ENCODE measurements at regions not wholly inside any gene's neighbourhood (a gene's known extent, or its start where the extent isn't known, plus 50 kb on each side); places are given as distances from the start of the nearest gene placed in this dataset.

DNA sequence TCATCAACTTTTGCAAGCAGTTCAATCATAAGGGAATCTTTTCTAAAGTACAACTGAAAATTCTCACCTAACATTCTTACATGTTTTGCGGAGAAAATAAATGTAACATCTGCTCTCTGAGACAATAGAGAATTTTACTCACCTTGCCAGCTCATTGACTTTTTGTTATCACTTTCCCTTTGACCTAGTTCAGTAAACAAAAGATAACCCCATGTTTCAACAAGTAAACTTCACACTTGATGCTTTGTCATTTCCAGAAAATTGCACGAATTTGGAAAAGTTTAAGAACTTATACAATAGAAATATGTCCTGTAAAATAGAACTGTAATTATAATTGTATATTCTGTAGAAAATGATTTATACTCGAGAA, 1110.0 kb upstream of the ACVR2A start:
- Histone ChIP-seq H3K27ac (no peak overlapping the region), H3K4me1 (peaks cover 6% of the 10 kb centered on the region), H3K27me3 (ENCODE audit: insufficient read depth in 3 of 3, low read length in 2 of 3) (no peaks in the 10 kb centered on the region), H3K9me3 (no peaks in the 10 kb centered on the region), H3K4me3 (no peak overlapping the region), H3K36me3 (ENCODE audit: insufficient read depth in 1 of 2, low read depth in 1 of 2) (no peaks in the 10 kb centered on the region)
- ATAC-seq (no peak), DNase-seq (no peak)
- WGBS, 3 donors: 73 to 86% (median 82%) methylated on average over 3 of the region's 3 CpGs
- intact Hi-C loops (cut with DNase I): loop anchor here (5.0 to 10.0 kb wide), 2 partner anchors 600 to 1177 kb away; no protein-coding TSS in a partner anchor
- no peak for TF ChIP-seq CTCF (IDR thresholded peaks at IDR 0.05)

DNA sequence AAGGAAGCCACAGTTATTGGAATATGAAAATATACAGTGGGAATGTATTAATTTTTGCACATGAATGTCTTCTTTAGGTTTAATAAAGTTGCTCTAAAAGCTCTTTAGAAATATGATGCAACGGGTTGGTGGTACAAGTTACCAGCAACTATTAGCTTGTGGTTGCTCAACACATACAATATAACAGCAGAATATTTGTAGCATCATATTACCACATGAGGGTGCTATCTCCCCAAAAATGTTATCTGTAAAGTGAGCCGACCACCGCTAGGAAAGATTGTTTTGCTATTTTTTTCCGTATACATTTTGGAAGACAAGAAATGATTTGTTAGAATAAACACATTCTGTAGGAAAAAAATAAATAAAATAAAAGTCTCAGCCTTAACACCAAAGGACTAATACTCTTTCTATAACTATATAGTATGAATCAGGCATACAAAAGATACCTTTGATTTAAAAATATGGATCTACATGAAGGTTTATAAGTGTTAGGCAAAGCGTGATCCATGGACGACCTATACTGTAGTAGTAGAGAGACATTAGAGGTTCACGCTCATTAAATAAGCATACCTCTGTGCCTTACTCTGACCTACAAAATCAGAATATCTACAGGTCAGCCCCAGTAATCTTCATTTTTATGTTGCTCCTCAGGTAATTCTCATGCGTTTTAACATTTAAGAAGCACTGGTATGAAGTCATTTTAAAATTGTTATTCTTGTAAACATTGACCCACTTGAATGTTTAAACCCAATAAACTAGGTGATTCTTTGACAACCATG, 1110.6 kb upstream of the ACVR2A start:
- intact Hi-C loops (cut with DNase I): loop anchor here (5.0 to 10.0 kb wide), 2 partner anchors 601 to 1178 kb away; no protein-coding TSS in a partner anchor
- Histone ChIP-seq H3K9me3 (no peaks in the 10 kb centered on the region), H3K4me1 (peaks cover 6% of the 10 kb centered on the region), H3K36me3 (ENCODE audit: insufficient read depth in 1 of 2, low read depth in 1 of 2) (no peaks in the 10 kb centered on the region), H3K4me3 (no peak overlapping the region), H3K27me3 (ENCODE audit: insufficient read depth in 3 of 3, low read length in 2 of 3) (no peaks in the 10 kb centered on the region), H3K27ac (no peak overlapping the region)
- DNase-seq (no peak), ATAC-seq (peak; percentile 71 to 81 (median 80))
- WGBS, 3 donors: 32 to 39% (median 34%) methylated on average over 8 of the region's 8 CpGs
- TF ChIP-seq CTCF (IDR thresholded peaks at IDR 0.05): peak; percentile 53

GRCh38 chr2:146730882-146731281, 1113.9 kb upstream of the ACVR2A start:
- Histone ChIP-seq H3K9me3 (no peaks in the 10 kb centered on the region), H3K27ac (no peak overlapping the region), H3K4me3 (no peak overlapping the region), H3K4me1 (peaks cover 6% of the 10 kb centered on the region), H3K27me3 (ENCODE audit: insufficient read depth in 3 of 3, low read length in 2 of 3) (no peaks in the 10 kb centered on the region), H3K36me3 (ENCODE audit: insufficient read depth in 1 of 2, low read depth in 1 of 2) (no peaks in the 10 kb centered on the region)
- TF ChIP-seq CTCF (IDR thresholded peaks at IDR 0.05): no peak
- ATAC-seq (no peak), DNase-seq (no peak)
- intact Hi-C loops (cut with DNase I): loop anchor here (5.0 to 10.0 kb wide), 2 partner anchors 604 to 1181 kb away; no protein-coding TSS in a partner anchor
- WGBS, 3 donors: 94 to 96% (median 96%) methylated on average over 1 of the region's 1 CpG

GRCh38 chr2:146721486-146721885, 1123.3 kb upstream of the ACVR2A start:
- H3K27me3 ChIP-seq (ENCODE audit: insufficient read depth in 3 of 3, low read length in 2 of 3): no peaks in the 10 kb centered on the region
- intact Hi-C loops (cut with DNase I): no loop called here
- WGBS, 3 donors: 40 to 54% (median 44%) methylated on average over 7 of the region's 7 CpGs
- TF ChIP-seq CTCF (IDR thresholded peaks at IDR 0.05): no peak
- DNase-seq (peak; percentile 54 to 68), ATAC-seq (peak; percentile 97 to 99 (median 98))
- no peak overlapping the region for H3K4me3 ChIP-seq
- no peak overlapping the region for H3K27ac ChIP-seq
- no peaks in the 10 kb centered on the region for H3K36me3 ChIP-seq (ENCODE audit: insufficient read depth in 1 of 2, low read depth in 1 of 2)
- no peaks in the 10 kb centered on the region for H3K4me1 ChIP-seq
- no peaks in the 10 kb centered on the region for H3K9me3 ChIP-seq

Measured in psoas muscle (tissue), 7 donors.